DOHH2 (cell line): ENCODE measurements at regions not wholly inside any gene's neighbourhood (a gene's known extent, or its start where the extent isn't known, plus 50 kb on each side); places are given as distances from the start of the nearest gene placed in this dataset.

Source experiments
- H3F3A ChIP-seq: fragments of 200-600 bp; sonication (generic), shearing (Covaris generic); 2 replicates; pipeline ENCODE4 v1.6.0; 2016; ENCODE audit warnings: antibody characterized with exemption, mild to moderate bottlenecking; ENCODE audit not compliant: control insufficient read depth, insufficient read depth
- H3K27ac ChIP-seq: fragments of 200-600 bp; sonication (generic); 2 replicates; pipeline ENCODE4 v1.5.1; 2014; ENCODE audit warnings: low read depth, mild to moderate bottlenecking, low read length, moderate library complexity
- H3K27me3 ChIP-seq: fragments of 200-600 bp; sonication (generic); 2 replicates; pipeline ENCODE4 v1.6.1; 2014; ENCODE audit warnings: mild to moderate bottlenecking, low read length, mixed read lengths; ENCODE audit not compliant: control insufficient read depth
- H3K36me3 ChIP-seq: fragments of 200-600 bp; sonication (generic); 2 replicates; pipeline ENCODE4 v1.6.1; 2014; ENCODE audit warnings: mild to moderate bottlenecking, low read length, moderate library complexity, mixed read lengths; ENCODE audit not compliant: control insufficient read depth
- H3K4me1 ChIP-seq: fragments of 200-600 bp; sonication (generic); 2 replicates; pipeline ENCODE4 v1.6.1; 2014; ENCODE audit warnings: mild to moderate bottlenecking, low read length, mixed read lengths; ENCODE audit not compliant: control insufficient read depth
- H3K4me2 ChIP-seq: fragments of 200-600 bp; sonication (generic); 2 replicates; pipeline ENCODE4 v1.6.0; 2014; ENCODE audit warnings: mild to moderate bottlenecking, low read length, moderate library complexity
- H3K4me3 ChIP-seq: fragments of 200-600 bp; sonication (generic); 2 replicates; pipeline ENCODE4 v1.5.1; 2014; ENCODE audit warnings: mild to moderate bottlenecking, low read length, mixed read lengths
- H3K79me2 ChIP-seq: fragments of 200-600 bp; sonication (generic); 2 replicates; pipeline ENCODE4 v1.6.1; 2014; ENCODE audit warnings: mild to moderate bottlenecking, low read length, mixed read lengths; ENCODE audit not compliant: control insufficient read depth
- H3K9me2 ChIP-seq: fragments of 200-600 bp; sonication (generic); replicated peaks from 2 replicates; pipeline ENCODE4 v1.6.1; 2014; ENCODE audit warnings: mild to moderate bottlenecking, low read length, mixed read lengths; ENCODE audit not compliant: control insufficient read depth
- H3K9me3 ChIP-seq: fragments of 200-600 bp; sonication (generic); 2 replicates; pipeline ENCODE4 v1.6.1; 2014; ENCODE audit warnings: antibody characterized with exemption, low read length, mixed read lengths; ENCODE audit not compliant: control insufficient read depth, insufficient read depth
- H4K20me1 ChIP-seq: fragments of 200-600 bp; sonication (generic); 2 replicates; pipeline ENCODE4 v1.6.0; 2014; ENCODE audit warnings: low read depth, mild to moderate bottlenecking, antibody characterized with exemption, low read length, moderate library complexity; ENCODE audit not compliant: control insufficient read depth, insufficient read depth
- EZH2phosphoT487 ChIP-seq: fragments of 200-600 bp; sonication (generic); IDR thresholded peaks from 2 replicates; pipeline ENCODE4 v1.6.1; 2017; ENCODE audit warnings: borderline replicate concordance, mild to moderate bottlenecking, antibody characterized with exemption, low read length, moderate library complexity, mixed read lengths
- TF ChIP-seq, protein P1 (sequence below): fragments of 200-600 bp; sonication (generic); IDR thresholded peaks from one replicate; pipeline ENCODE4 v1.5.1; 2014; ENCODE audit warnings: antibody characterized with exemption, mild to moderate bottlenecking, low read depth, low read length; ENCODE audit not compliant: poor library complexity, severe bottlenecking

DNA sequence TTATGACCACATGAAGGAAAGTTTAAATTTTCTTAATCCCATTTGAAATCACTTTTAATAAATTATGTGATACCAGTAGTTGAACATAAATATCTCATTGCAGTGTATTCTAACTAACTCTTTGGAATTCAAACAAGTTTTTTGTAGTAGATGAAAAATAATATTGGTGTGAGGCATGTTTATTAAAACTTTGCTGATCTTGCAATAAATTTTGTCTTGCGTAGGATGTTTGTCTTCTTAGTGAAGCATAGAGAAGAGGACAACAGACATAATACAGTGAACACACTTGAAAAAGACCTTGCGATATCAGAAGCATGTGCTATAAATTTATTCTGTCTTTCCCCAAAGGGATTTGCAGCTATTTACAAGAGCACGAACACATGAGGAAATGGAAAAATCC lies 140.7 kb downstream of the HTR1B start:
- Histone ChIP-seq H3K4me3 (no peak overlapping the region), H3K36me3 (no peaks in the 10 kb centered on the region), H3K4me2 (no peak overlapping the region), H4K20me1 (no peaks in the 10 kb centered on the region), H3K9me2 (no peaks in the 10 kb centered on the region), H3K4me1 (no peaks in the 10 kb centered on the region), H3F3A (no peaks in the 10 kb centered on the region), H3K9me3 (no peaks in the 10 kb centered on the region), H3K27ac (no peak overlapping the region), H3K27me3 (no peaks in the 10 kb centered on the region), H3K79me2 (no peaks in the 10 kb centered on the region)
- no peak for TF ChIP-seq EZH2phosphoT487

DNA sequence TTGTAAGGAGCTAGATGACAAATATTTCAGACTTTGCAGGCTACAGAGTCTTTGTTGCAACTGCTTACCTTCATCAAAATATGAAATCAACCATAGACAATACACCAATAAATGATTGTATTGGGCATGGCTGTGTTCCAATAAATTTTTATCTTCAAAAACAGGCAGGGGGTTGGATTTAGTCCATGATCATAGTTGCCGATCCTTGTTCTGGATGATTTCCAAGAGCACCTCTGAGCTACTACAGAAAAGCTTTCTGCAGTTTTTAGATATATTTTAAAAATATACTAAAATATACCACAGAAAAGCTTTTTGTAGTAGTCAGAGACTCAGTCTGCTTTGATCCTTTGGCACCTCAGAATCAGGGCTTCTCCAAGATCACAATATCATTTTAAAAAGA lies 145.0 kb downstream of the HTR1B start:
- Histone ChIP-seq H3K4me3 (no peak overlapping the region), H3K4me2 (no peak overlapping the region), H3F3A (no peaks in the 10 kb centered on the region), H3K36me3 (no peaks in the 10 kb centered on the region), H3K27ac (no peak overlapping the region), H3K9me2 (no peaks in the 10 kb centered on the region), H3K79me2 (no peaks in the 10 kb centered on the region), H3K4me1 (no peaks in the 10 kb centered on the region), H3K27me3 (no peaks in the 10 kb centered on the region), H4K20me1 (no peaks in the 10 kb centered on the region), H3K9me3 (no peaks in the 10 kb centered on the region)
- TF ChIP-seq, protein P1, sequence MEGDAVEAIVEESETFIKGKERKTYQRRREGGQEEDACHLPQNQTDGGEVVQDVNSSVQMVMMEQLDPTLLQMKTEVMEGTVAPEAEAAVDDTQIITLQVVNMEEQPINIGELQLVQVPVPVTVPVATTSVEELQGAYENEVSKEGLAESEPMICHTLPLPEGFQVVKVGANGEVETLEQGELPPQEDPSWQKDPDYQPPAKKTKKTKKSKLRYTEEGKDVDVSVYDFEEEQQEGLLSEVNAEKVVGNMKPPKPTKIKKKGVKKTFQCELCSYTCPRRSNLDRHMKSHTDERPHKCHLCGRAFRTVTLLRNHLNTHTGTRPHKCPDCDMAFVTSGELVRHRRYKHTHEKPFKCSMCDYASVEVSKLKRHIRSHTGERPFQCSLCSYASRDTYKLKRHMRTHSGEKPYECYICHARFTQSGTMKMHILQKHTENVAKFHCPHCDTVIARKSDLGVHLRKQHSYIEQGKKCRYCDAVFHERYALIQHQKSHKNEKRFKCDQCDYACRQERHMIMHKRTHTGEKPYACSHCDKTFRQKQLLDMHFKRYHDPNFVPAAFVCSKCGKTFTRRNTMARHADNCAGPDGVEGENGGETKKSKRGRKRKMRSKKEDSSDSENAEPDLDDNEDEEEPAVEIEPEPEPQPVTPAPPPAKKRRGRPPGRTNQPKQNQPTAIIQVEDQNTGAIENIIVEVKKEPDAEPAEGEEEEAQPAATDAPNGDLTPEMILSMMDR, result no peak
- TF ChIP-seq EZH2phosphoT487, result no peak

DNA sequence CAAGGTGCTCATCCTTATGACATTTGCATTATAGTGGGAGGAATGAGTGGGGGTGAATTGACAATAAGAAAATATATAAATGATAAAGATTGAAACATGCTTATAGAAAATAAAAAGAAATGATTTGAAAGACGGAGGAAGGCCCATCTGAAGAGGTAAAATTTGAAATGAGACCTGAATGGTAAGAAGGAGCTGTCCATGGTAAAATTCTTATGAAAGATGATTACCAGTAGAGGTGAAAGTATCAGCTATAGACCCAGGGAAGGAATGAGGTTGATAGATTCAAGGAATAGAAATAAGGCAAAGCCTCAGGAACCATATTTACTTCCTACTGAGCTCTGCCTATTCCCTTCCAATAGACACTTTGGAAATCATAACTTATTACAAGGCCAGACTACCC lies 149.7 kb downstream of the HTR1B start:
- no peak overlapping the region for H3K27ac ChIP-seq
- no peak overlapping the region for H3K4me3 ChIP-seq
- H3K4me2 ChIP-seq, result no peak overlapping the region
- H3K36me3 ChIP-seq, result no peaks in the 10 kb centered on the region
- no peaks in the 10 kb centered on the region for H3K9me3 ChIP-seq
- no peaks in the 10 kb centered on the region for H3K4me1 ChIP-seq
- H3K79me2 ChIP-seq, result no peaks in the 10 kb centered on the region
- H3K27me3 ChIP-seq, result no peaks in the 10 kb centered on the region
- H3K9me2 ChIP-seq, result no peaks in the 10 kb centered on the region
- no peak for TF ChIP-seq EZH2phosphoT487
- TF ChIP-seq, protein P1, result no peak
- H3F3A ChIP-seq, result no peaks in the 10 kb centered on the region
- no peaks in the 10 kb centered on the region for H4K20me1 ChIP-seq

DNA sequence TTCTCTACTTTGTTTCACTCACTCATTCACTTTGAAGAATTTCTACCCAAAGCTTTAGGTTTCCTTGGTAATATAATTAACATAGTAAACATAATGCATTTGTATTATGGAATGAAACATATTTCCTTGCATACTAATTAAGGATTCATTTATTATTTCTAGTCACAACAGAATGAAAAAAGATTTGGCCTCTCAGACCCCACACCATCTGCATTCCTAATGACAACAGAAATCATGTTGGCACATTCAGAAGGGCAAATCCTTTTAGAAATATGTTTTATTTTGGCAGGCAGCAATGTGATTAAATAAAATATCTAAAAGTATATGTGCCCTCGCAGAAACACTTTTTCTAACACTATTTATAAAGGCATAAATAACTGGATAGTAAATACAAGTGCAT lies 163.4 kb downstream of the HTR1B start:
- Histone ChIP-seq H3K4me2 (no peak overlapping the region), H3K27ac (no peak overlapping the region), H3K4me1 (no peaks in the 10 kb centered on the region), H3K36me3 (no peaks in the 10 kb centered on the region), H3K79me2 (no peaks in the 10 kb centered on the region), H3K9me3 (no peaks in the 10 kb centered on the region), H3K4me3 (no peak overlapping the region), H3F3A (no peaks in the 10 kb centered on the region), H4K20me1 (no peaks in the 10 kb centered on the region), H3K9me2 (no peaks in the 10 kb centered on the region), H3K27me3 (no peaks in the 10 kb centered on the region)
- TF ChIP-seq EZH2phosphoT487, result no peak
- TF ChIP-seq, protein P1, result no peak
